Tibial nerve (tissue), 3 donors: ENCODE measurements at regions not wholly inside any gene's neighbourhood (a gene's known extent, or its start where the extent isn't known, plus 50 kb on each side); places are given as distances from the start of the nearest gene placed in this dataset.

Experiments used
- CTCF ChIP-seq, 5 experiments: fragments of 200-600 bp in 3 of 5; fragments of 450-650 bp in 2 of 5; sonication (generic) in 3 of 5; IDR thresholded peaks; one replicate each; pipeline ENCODE4 v1.5.1; 2016 to 2019; ENCODE audit warnings: antibody characterized with exemption in 5 of 5, mild to moderate bottlenecking in 3 of 5, moderate library complexity in 2 of 5
- POLR2A ChIP-seq, 2 donors: fragments of 450-650 bp; IDR thresholded peaks; one replicate each; pipeline ENCODE4 v1.6.1; 2017; ENCODE audit warnings: antibody characterized with exemption in 2 of 2, mild to moderate bottlenecking in 2 of 2, moderate library complexity in 2 of 2

GRCh38 chr14:59097681-59098080 lies 90.8 kb upstream of the DAAM1 start:
- TF ChIP-seq CTCF (IDR thresholded peaks at IDR 0.05) (no peak), POLR2A (IDR thresholded peaks at IDR 0.05) (no peak)
